NT2/D1 (cell line): ENCODE measurements at regions not wholly inside any gene's neighbourhood (a gene's known extent, or its start where the extent isn't known, plus 50 kb on each side); places are given as distances from the start of the nearest gene placed in this dataset.

ENCODE experiments used
- SUZ12 ChIP-seq: IDR thresholded peaks from 2 replicates; pipeline ENCODE4 v1.6.1; 2011; ENCODE audit not compliant: insufficient read length, insufficient read depth; ENCODE audit errors: extremely low read depth
- YY1 ChIP-seq: IDR thresholded peaks from 2 replicates; pipeline ENCODE4 v1.6.1; 2011; ENCODE audit not compliant: insufficient read length, insufficient read depth
- ZNF274 ChIP-seq: IDR thresholded peaks from 2 replicates; pipeline ENCODE4 v1.6.1; 2011; ENCODE audit warnings: mild to moderate bottlenecking, low read depth, low read length

DNA sequence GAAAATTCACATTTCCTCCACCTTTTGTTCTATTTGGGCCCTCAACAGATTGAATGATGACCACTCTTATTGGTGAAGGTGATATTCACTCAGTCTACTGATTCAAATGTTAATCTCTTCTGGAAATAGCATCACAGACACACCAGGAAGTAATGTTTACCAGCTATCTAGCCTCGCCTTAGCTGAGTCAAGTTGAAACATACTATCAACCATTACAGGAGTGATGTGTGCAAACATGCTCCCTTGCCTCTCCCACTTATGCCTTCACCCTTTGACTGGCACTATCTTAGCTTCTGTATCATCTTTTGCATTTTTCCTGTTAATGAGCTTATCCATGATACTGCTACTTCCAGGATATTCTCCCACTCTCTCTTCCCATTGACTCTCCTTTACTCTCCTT, 191.9 kb downstream of the CENPW start:
- TF ChIP-seq ZNF274 (no peak), YY1 (no peak), SUZ12 (no peak)
